LNCAP (cell line): ENCODE measurements at regions not wholly inside any gene's neighbourhood (a gene's known extent, or its start where the extent isn't known, plus 50 kb on each side); places are given as distances from the start of the nearest gene placed in this dataset.

Experiments
- CTCF ChIP-seq: fragments of 450-650 bp; IDR thresholded peaks from 2 replicates; pipeline ENCODE4 v1.5.1; 2017; ENCODE audit warnings: mild to moderate bottlenecking

GRCh38 chr15:66845266-66845785 is 143.3 kb downstream of the SMAD6 start:
- no peak for TF ChIP-seq CTCF

- TF ChIP-seq CTCF = no peak
Measured at GRCh38 chr15:66846031-66846430, 144.0 kb downstream of the SMAD6 start.

GRCh38 chr15:66846811-66847210 is 144.8 kb downstream of the SMAD6 start:
- no peak for TF ChIP-seq CTCF

GRCh38 chr15:66847565-66847991 is 145.5 kb downstream of the SMAD6 start:
- TF ChIP-seq CTCF = no peak

GRCh38 chr15:66848116-66848515 is 146.1 kb downstream of the SMAD6 start:
- TF ChIP-seq CTCF = no peak

- TF ChIP-seq CTCF = no peak
Measured at GRCh38 chr15:66848686-66849392, 146.8 kb downstream of the SMAD6 start.

- no peak for TF ChIP-seq CTCF
Measured at GRCh38 chr15:66849393-66849745, 147.3 kb downstream of the SMAD6 start.

- no peak for TF ChIP-seq CTCF
Measured at GRCh38 chr15:66849746-66850077, 147.7 kb downstream of the SMAD6 start.
